Gastroesophageal sphincter (tissue), 3 donors: ENCODE measurements at regions not wholly inside any gene's neighbourhood (a gene's known extent, or its start where the extent isn't known, plus 50 kb on each side); places are given as distances from the start of the nearest gene placed in this dataset.

Experiments used
- CTCF ChIP-seq, 4 experiments: fragments of 200-600 bp in 2 of 4; fragments of 450-650 bp in 2 of 4; sonication (generic) in 1 of 4; IDR thresholded peaks; one replicate each; pipeline ENCODE4 v1.5.1; 2017 to 2019; ENCODE audit warnings: antibody characterized with exemption in 4 of 4, mild to moderate bottlenecking in 2 of 4, moderate library complexity in 2 of 4
- EP300 ChIP-seq: sonication (generic); formaldehyde crosslinking; IDR thresholded peaks from one replicate; pipeline ENCODE4 v1.6.1; 2017; ENCODE audit warnings: antibody characterized with exemption, mild to moderate bottlenecking
- POLR2A ChIP-seq, 2 donors: fragments of 450-650 bp; IDR thresholded peaks; one replicate each; pipeline ENCODE4 v1.6.1; 2017; ENCODE audit warnings: antibody characterized with exemption in 2 of 2, mild to moderate bottlenecking in 2 of 2, moderate library complexity in 1 of 2

GRCh38 chr11:23252426-23252825 is 392.2 kb upstream of the CCDC179 start:
- TF ChIP-seq POLR2A (IDR thresholded peaks at IDR 0.05): no peak
- no peak for TF ChIP-seq CTCF (IDR thresholded peaks at IDR 0.05)
- no peak for TF ChIP-seq EP300
